GM23338 (cell line): ENCODE measurements at regions not wholly inside any gene's neighbourhood (a gene's known extent, or its start where the extent isn't known, plus 50 kb on each side); places are given as distances from the start of the nearest gene placed in this dataset.

ENCODE experiments used
- ATAC-seq: fragments of 200-7000 bp; cut with Tn5 transposase; 3 replicates; pipeline ENCODE4 v1.9.1; 2020
- DNase-seq: peaks from one replicate; pipeline ENCODE4 v3.0.0-alpha.2; 2015; ENCODE audit warnings: low spot score
- H2AFZ ChIP-seq: fragments of 200-600 bp; sonication (generic); 2 replicates; pipeline ENCODE4 v1.8.0; 2016; ENCODE audit warnings: antibody characterized with exemption, mild to moderate bottlenecking, moderate library complexity
- H3F3A ChIP-seq: fragments of 200-600 bp; sonication (generic); replicated peaks from 2 replicates; pipeline ENCODE4 v1.8.0; 2017; ENCODE audit warnings: antibody characterized with exemption, mixed run types, low read depth
- H3K27ac ChIP-seq: fragments of 200-600 bp; sonication (generic); 2 replicates; pipeline ENCODE4 v1.6.1; 2016; ENCODE audit warnings: low read depth
- H3K27me3 ChIP-seq: fragments of 200-600 bp; sonication (generic); 2 replicates; pipeline ENCODE4 v1.8.0; 2016; ENCODE audit warnings: mild to moderate bottlenecking, mixed run types, moderate library complexity; ENCODE audit not compliant: insufficient read depth
- H3K36me3 ChIP-seq: fragments of 200-600 bp; sonication (generic); 2 replicates; pipeline ENCODE4 v1.8.0; 2016; ENCODE audit warnings: mild to moderate bottlenecking; ENCODE audit not compliant: insufficient read depth
- H3K4me1 ChIP-seq: fragments of 200-600 bp; sonication (generic); 2 replicates; pipeline ENCODE4 v1.8.0; 2016; ENCODE audit warnings: mild to moderate bottlenecking, moderate library complexity; ENCODE audit not compliant: insufficient read depth
- H3K4me2 ChIP-seq: fragments of 200-600 bp; sonication (generic); 2 replicates; pipeline ENCODE4 v1.7.1; 2017; ENCODE audit warnings: mixed run types
- H3K4me3 ChIP-seq: fragments of 200-600 bp; sonication (generic); 2 replicates; pipeline ENCODE4 v1.6.1; 2016; ENCODE audit warnings: mixed run types
- H3K79me2 ChIP-seq: fragments of 200-600 bp; sonication (generic); replicated peaks from 2 replicates; pipeline ENCODE4 v1.8.0; 2017; ENCODE audit warnings: mild to moderate bottlenecking; ENCODE audit not compliant: insufficient read depth
- H3K9me2 ChIP-seq: fragments of 200-600 bp; sonication (generic); 2 replicates; pipeline ENCODE4 v1.8.0; 2017; ENCODE audit not compliant: insufficient read depth
- H4K20me1 ChIP-seq: fragments of 200-600 bp; sonication (generic); replicated peaks from 2 replicates; pipeline ENCODE4 v1.8.0; 2017; ENCODE audit warnings: mild to moderate bottlenecking; ENCODE audit not compliant: insufficient read depth
- H3K27ac Mint-ChIP-seq: 2 replicates; pipeline ENCODE4 v1.8.0; 2020; ENCODE audit warnings: inconsistent platforms, mild to moderate bottlenecking, moderate library complexity, mixed read lengths
- H3K27me3 Mint-ChIP-seq: 3 replicates; pipeline ENCODE4 v1.8.0; 2022; ENCODE audit warnings: low read depth, mild to moderate bottlenecking, moderate library complexity, mixed read lengths, inconsistent platforms; ENCODE audit not compliant: insufficient read depth, poor library complexity
- H3K36me3 Mint-ChIP-seq: 3 replicates; pipeline ENCODE4 v1.8.0; 2021; ENCODE audit warnings: low read depth, mild to moderate bottlenecking, inconsistent platforms, moderate library complexity, mixed read lengths
- H3K4me1 Mint-ChIP-seq: 3 replicates; pipeline ENCODE4 v1.8.0; 2020; ENCODE audit warnings: mild to moderate bottlenecking, inconsistent platforms, mixed read lengths
- H3K4me3 Mint-ChIP-seq: 3 replicates; pipeline ENCODE4 v1.8.0; 2021; ENCODE audit warnings: moderate library complexity, mild to moderate bottlenecking, inconsistent platforms, mixed read lengths
- H3K9me3 Mint-ChIP-seq: 3 replicates; pipeline ENCODE4 v1.8.0; 2020; ENCODE audit warnings: moderate library complexity, mild to moderate bottlenecking, inconsistent platforms, mixed read lengths
- CREB1 ChIP-seq: fragments of 250-450 bp; sonication (Bioruptor Pico); IDR thresholded peaks from 2 replicates; pipeline ENCODE4 v1.5.0; 2020; ENCODE audit warnings: low read depth, mild to moderate bottlenecking, moderate library complexity
- CTCF ChIP-seq, 2 experiments: fragments of 200-600 bp in 1 of 2; sonication (generic) in 1 of 2; conservative IDR thresholded peaks; 2 replicates each; pipeline versions ENCODE4 v1.5.1 to v1.6.1; 2016 to 2017; ENCODE audit warnings: antibody characterized with exemption in 2 of 2, low read depth in 2 of 2, mild to moderate bottlenecking in 2 of 2, moderate library complexity in 1 of 2
- ETS1 ChIP-seq: IDR thresholded peaks from 2 replicates; pipeline ENCODE4 v1.6.1; 2016; ENCODE audit warnings: antibody characterized with exemption
- EZH2phosphoT487 ChIP-seq: fragments of 200-600 bp; sonication (generic); IDR thresholded peaks from one replicate; pipeline ENCODE4 v1.8.1; 2018; ENCODE audit warnings: antibody characterized with exemption; ENCODE audit not compliant: unreplicated experiment
- JUNB ChIP-seq: IDR thresholded peaks from one replicate; pipeline ENCODE4 v1.6.1; 2016; ENCODE audit warnings: antibody characterized with exemption; ENCODE audit not compliant: unreplicated experiment
- NANOG ChIP-seq: IDR thresholded peaks from 2 replicates; pipeline ENCODE4 v1.6.1; 2016; ENCODE audit warnings: antibody characterized with exemption, borderline replicate concordance
- POLR2AphosphoS5 ChIP-seq: IDR thresholded peaks from 2 replicates; pipeline ENCODE4 v1.6.1; 2016; ENCODE audit warnings: antibody characterized with exemption, low read depth
- REST ChIP-seq: IDR thresholded peaks from one replicate; pipeline ENCODE4 v1.6.1; 2018; ENCODE audit warnings: antibody characterized with exemption; ENCODE audit not compliant: unreplicated experiment
- STAT1 ChIP-seq: IDR thresholded peaks from one replicate; pipeline ENCODE4 v1.6.1; 2016; ENCODE audit warnings: antibody characterized with exemption; ENCODE audit not compliant: unreplicated experiment
- ZNF114 ChIP-seq: fragments of 250-450 bp; sonication (Bioruptor Pico); IDR thresholded peaks from 2 replicates; pipeline ENCODE4 v1.5.0; 2020; ENCODE audit warnings: mild to moderate bottlenecking, moderate library complexity
- ZNF331 ChIP-seq: fragments of 250-450 bp; sonication (Bioruptor Pico); IDR thresholded peaks from 2 replicates; pipeline ENCODE4 v1.5.0; 2020; ENCODE audit warnings: low read depth, mild to moderate bottlenecking, moderate library complexity

GRCh38 chr18:27797484-27797883 lies 379.4 kb downstream of the CDH2 start:
- no peak overlapping the region for H2AFZ ChIP-seq

GRCh38 chr18:27794181-27794926 lies 382.6 kb downstream of the CDH2 start:
- Mint-ChIP-seq H3K9me3 (no peaks in the 10 kb centered on the region), H3K36me3 (no peaks in the 10 kb centered on the region), H3K4me1 (peaks cover 7% of the 10 kb centered on the region), H3K27me3 (no peaks in the 10 kb centered on the region), H3K27ac (no peak overlapping the region), H3K4me3 (no peak overlapping the region)
- peaks cover under 1% of the 10 kb centered on the region; the same call in 1 of the 2 replicates for H3K9me2 ChIP-seq
- no peaks in the 10 kb centered on the region for H3K4me1 ChIP-seq
- no peaks in the 10 kb centered on the region for H3K79me2 ChIP-seq
- no peaks in the 10 kb centered on the region for H3K36me3 ChIP-seq
- DNase-seq = no peak
- H4K20me1 ChIP-seq = no peaks in the 10 kb centered on the region
- H3K4me2 ChIP-seq = no peak overlapping the region
- H3K27me3 ChIP-seq = no peaks in the 10 kb centered on the region
- H3K27ac ChIP-seq = no peak overlapping the region
- H3K4me3 ChIP-seq = no peak overlapping the region
- H2AFZ ChIP-seq = no peak overlapping the region
- no peak for ATAC-seq
- no peaks in the 10 kb centered on the region for H3F3A ChIP-seq
- TF ChIP-seq NANOG (no peak), STAT1 (no peak), JUNB (no peak), ZNF114 (CRISPR knock-in tag) (no peak), REST (no peak), CTCF (conservative IDR thresholded peaks at IDR 0.05; ENCODE audit: low read depth in 2 of 2) (no peak), POLR2AphosphoS5 (no peak), CREB1 (CRISPR knock-in tag) (no peak)

More at GRCh38 chr18:27797484-27797883, 379.4 kb downstream of the CDH2 start:
- Mint-ChIP-seq H3K27me3 (no peaks in the 10 kb centered on the region), H3K4me3 (no peak overlapping the region), H3K36me3 (no peaks in the 10 kb centered on the region), H3K4me1 (no peaks in the 10 kb centered on the region), H3K27ac (no peak overlapping the region), H3K9me3 (no peaks in the 10 kb centered on the region)
- TF ChIP-seq STAT1 (no peak), ETS1 (no peak), CREB1 (CRISPR knock-in tag) (no peak), POLR2AphosphoS5 (no peak), ZNF331 (no peak), EZH2phosphoT487 (no peak), NANOG (no peak)
- no peak overlapping the region for H3K27ac ChIP-seq
- no peaks in the 10 kb centered on the region for H3K27me3 ChIP-seq
- DNase-seq (no peak), ATAC-seq (no peak)
- H3K4me2 ChIP-seq = no peak overlapping the region
- H4K20me1 ChIP-seq = no peaks in the 10 kb centered on the region
- H3K9me2 ChIP-seq = no peaks in the 10 kb centered on the region
- no peaks in the 10 kb centered on the region for H3K4me1 ChIP-seq
- H3F3A ChIP-seq = no peaks in the 10 kb centered on the region
- no peaks in the 10 kb centered on the region for H3K36me3 ChIP-seq
- no peak overlapping the region for H3K4me3 ChIP-seq
- H3K79me2 ChIP-seq = no peaks in the 10 kb centered on the region
